NCI-H128 (cell line): ENCODE measurements at regions not wholly inside any gene's neighbourhood (a gene's known extent, or its start where the extent isn't known, plus 50 kb on each side); places are given as distances from the start of the nearest gene placed in this dataset.
"Not testable (repeated sequence)": the region's sequence is repeated elsewhere in the genome, so short reads cannot be mapped to it uniquely, and the experiment has no call there.

Source experiments
- DNase-seq: peaks from one replicate; lab custom pipeline; 2025; ENCODE audit not compliant: unreplicated experiment; lab: John Stamatoyannopoulos, UW

GRCh38 chr4:55696424-55696823, 60.3 kb upstream of the NMU start:
- DNase-seq: not testable (repeated sequence)

DNA sequence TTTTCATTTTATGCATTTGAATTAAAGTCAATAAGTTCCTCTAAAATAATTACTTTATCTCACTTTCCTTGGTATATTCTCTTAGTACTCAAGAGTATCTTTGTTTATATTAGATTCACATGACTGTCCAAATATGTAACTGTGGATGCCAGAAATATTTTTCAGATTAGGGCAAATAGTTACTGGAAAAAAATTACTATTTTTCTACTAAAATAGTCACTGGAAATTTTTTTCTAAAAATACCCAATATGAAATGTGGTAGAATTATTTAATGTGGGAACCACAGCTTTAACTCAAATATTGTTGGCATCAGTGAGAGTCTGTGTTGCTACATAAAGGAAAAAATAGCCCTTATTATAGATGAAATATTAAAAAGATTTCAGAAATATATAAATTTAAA, 70.4 kb upstream of the NMU start:
- no peak for DNase-seq

GRCh38 chr4:55707507-55707906, 71.4 kb upstream of the NMU start:
- DNase-seq: no peak

DNA sequence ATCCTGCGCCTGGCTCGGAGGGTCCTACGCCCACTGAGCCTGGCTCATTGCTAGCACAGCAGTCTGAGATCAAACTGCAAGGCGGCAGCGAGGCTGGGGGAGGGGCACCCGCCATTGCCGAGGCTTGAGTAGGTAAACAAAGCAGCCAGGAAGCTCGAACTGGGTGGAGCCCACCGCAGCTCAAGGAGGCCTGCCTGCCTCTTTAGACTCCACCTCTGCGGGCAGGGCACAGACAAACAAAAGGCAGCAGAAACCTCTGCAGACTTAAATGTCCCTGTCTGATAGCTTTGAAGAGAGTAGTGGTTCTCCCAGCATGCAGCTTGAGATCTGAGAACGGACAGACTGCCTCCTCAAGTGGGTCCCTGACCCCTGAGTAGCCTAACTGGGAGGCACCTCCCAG, 71.9 kb upstream of the NMU start:
- DNase-seq: not testable (repeated sequence)

- DNase-seq: not testable (repeated sequence)
Observed at GRCh38 chr4:55712835-55713234, 76.7 kb upstream of the NMU start.

- no peak for DNase-seq
Observed at GRCh38 chr4:55721651-55722050, 85.6 kb upstream of the NMU start.

DNA sequence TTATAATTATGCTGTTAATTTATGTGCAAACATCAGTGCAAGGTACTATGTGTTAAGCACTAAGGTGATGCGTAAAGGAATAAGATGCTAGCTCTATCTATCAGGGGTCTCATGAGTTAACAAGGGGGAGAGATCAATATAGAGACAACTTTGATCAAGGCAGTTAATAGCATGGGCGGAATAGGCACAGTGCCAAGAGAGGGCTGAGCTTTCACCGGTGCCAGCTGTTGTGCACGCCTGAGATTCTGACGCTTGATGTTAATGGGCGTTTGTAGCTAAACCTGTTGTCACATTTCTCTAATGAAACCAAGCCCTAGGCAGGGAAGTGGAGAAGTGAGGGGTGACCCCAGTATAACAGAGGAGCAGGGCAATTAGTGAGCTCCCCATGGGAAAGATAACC, 86.0 kb upstream of the NMU start:
- no peak for DNase-seq

GRCh38 chr4:55723403-55723802, 87.3 kb upstream of the NMU start:
- no peak for DNase-seq

DNA sequence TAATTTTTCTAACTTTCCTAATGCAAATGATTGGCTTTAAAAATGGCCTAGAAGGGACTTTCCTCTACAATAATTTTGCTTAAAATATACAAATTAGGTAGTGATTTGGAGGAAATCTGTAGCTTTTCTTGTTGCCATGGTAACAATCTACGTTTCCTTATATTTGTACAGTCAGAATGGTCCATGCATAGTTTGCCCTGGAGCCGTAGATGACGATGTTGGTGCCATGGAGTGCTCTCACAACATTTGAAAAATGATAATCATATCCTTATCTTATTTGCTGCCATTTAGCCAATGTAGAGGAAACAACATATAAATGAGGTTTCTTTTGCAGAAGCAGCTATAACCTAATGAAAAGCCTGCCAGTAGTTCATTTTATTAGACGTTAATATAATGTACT, 89.0 kb upstream of the NMU start:
- no peak for DNase-seq

DNA sequence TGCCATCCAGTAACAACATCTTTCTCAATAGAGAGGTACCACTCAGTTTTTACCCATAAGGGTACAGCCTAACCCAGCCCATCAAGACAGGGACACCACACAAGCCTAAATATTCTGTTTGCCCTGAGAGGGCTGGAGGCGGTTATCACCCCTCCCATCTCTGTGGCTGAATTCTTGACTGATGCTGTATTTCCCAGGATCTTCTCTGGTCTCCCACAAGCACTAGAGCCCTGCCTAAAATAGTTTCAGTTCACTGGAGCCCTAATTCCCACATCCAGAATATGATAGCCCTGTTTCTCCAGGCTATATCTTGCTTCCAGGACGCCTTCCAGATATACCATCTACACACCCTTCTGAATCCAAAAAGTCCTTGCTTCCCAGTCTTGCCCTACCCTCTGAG, 91.6 kb upstream of the NMU start:
- no peak for DNase-seq

- no peak for DNase-seq
Observed at GRCh38 chr4:55729351-55730279, 90.0 kb upstream of the EXOC1L start.

GRCh38 chr4:55730280-55730931, 89.2 kb upstream of the EXOC1L start:
- DNase-seq: no peak

DNA sequence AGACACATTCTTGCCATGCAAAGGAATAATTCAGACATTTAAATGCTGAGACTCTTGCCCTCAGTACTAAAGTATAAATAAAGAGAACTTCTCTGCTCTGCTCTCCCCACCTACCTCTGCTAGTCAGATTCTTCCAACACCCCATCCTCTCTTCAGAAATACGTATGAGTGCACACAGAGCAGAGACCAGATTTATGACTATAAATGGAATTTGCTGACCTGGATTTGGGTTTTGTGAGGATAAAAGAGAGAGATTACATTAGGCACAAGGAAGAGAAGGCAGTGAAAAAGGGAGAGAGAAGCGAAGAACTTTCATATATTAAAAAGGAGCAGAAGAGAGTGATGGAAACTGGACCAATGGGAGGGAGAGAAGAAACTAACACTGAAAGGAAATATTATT, 87.6 kb upstream of the EXOC1L start:
- DNase-seq: no peak

DNA sequence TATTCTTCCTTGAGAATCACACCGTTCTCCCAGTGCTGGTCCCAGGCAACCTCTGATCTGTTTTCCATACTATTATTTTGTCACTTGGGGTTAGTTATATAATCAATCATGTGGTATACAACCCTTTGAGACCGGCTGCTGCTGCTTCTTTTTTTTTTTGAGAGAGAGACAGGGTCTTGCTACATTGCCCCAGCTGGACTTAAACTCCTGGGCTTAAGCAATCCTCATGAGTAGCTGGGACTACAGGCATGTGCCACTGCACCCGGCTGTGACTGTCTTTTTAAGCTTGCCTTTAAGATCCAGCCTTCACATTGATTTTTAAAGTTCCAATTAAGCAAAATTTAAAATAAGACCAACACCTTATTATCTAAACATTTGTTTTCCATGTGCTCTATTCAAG, 86.7 kb upstream of the EXOC1L start:
- no peak for DNase-seq

DNA sequence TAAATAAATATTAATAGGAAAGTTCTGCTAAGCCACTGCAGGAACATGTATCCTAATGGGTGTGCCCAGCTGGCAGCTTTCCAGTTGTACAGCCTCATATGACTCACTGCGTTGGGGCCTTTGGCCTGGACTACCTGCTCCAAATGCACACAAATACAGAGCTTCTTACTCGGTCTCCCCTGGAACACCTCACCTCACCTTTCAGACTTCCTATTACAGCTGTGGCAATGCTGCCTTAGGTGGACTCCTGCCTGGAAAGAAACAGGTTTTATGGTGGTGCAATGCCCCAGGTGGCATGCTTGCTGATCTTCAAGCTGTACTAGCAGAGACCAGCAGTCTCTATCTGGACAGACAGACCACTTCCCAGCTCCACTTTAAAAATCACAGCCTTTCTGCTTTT, 85.7 kb upstream of the EXOC1L start:
- DNase-seq: no peak

GRCh38 chr4:55736605-55737183, 82.9 kb upstream of the EXOC1L start:
- DNase-seq: no peak

GRCh38 chr4:55742655-55743202, 76.9 kb upstream of the EXOC1L start:
- no peak for DNase-seq

DNA sequence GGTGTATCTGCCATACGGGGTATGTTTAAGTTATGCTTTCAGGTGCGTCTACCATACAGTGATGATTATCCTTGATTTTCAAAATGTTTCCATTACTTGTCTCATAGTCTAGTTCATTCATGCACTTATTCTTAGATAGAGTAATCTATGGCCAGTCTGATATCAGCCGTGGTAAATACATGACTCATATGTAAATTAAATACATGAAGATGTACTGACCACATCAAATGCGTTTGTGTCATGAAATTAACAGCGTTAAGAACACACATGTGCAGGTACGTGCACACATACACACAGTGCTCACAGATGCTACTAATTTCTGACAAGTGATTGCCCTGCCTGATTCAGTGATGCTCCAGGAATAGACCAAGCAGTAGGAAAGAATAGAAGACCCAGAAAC, 75.2 kb upstream of the EXOC1L start:
- no peak for DNase-seq

- no peak for DNase-seq
Observed at GRCh38 chr4:55745014-55745413, 74.6 kb upstream of the EXOC1L start.

GRCh38 chr4:55747793-55748192, 71.8 kb upstream of the EXOC1L start:
- no peak for DNase-seq

DNA sequence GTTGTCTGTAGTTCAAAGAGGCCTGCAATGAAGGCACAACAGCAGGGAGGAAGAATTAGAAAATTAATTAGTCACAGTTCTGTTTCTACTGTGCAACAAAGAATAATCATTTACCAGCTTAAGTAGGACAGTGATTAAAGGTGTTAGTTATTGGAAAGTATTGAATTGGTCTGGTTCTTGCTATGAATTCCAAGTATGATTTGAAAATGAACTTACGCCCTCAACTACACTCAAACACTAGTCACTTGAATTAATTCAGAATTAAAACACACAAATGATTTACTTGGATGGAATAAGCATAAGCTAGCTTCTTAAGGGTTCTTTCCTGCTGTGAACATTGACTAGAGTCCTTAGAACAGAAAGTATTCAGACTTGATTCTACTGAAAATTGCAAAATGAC, 69.9 kb upstream of the EXOC1L start:
- DNase-seq: no peak

DNA sequence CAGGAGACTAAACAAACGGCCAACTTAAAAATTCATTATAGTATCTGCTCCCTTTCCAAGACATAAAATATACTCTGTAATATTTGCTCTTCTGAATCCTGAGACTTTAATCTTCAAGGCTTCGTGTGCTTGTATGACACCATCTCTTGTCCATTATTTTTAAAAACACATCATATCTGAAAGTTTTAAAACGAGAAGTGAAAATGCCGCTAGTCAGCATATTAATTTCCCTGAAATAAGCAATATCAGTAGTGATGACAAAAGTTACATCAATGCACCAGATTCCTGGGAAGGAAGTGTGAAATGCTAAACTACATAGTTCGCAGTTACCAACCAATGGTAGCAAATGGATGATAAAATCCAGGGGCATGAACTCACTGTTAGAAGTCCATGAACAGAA, 66.8 kb upstream of the EXOC1L start:
- DNase-seq: no peak
